Lung (tissue), 11 donors: ENCODE measurements at regions not wholly inside any gene's neighbourhood (a gene's known extent, or its start where the extent isn't known, plus 50 kb on each side); places are given as distances from the start of the nearest gene placed in this dataset.
"Not testable (repeated sequence)": the region's sequence is repeated elsewhere in the genome, so short reads cannot be mapped to it uniquely, and the experiment has no call there.

Experiments used
- ATAC-seq: fragments of 200-7000 bp; cut with Tn5 transposase; one replicate; pipeline ENCODE4 v1.9.1; 2020; ENCODE audit warnings: moderate number of reproducible peaks; ENCODE audit not compliant: insufficient read depth, low FRiP score
- DNase-seq, 3 donors: peaks; one replicate each; pipeline ENCODE4 v3.0.0-alpha.2; 2013 to 2017
- H3K27ac ChIP-seq, 2 donors: one replicate each; pipeline ENCODE4 v1.5.1; 2013; ENCODE audit warnings: mild to moderate bottlenecking in 2 of 2, moderate library complexity in 2 of 2, control low read depth in 1 of 2, inconsistent platforms in 1 of 2, low read depth in 1 of 2, low read length in 1 of 2
- H3K27me3 ChIP-seq, 3 donors: one replicate each; pipeline ENCODE4 v1.5.1; 2013; ENCODE audit warnings: low read length in 2 of 3; ENCODE audit not compliant: control insufficient read depth in 3 of 3, insufficient read depth in 3 of 3
- H3K36me3 ChIP-seq, 4 donors: one replicate each; pipeline ENCODE4 v1.5.1; 2013; ENCODE audit warnings: low read length in 4 of 4, mild to moderate bottlenecking in 1 of 4, moderate library complexity in 1 of 4; ENCODE audit not compliant: control insufficient read depth in 4 of 4, insufficient read depth in 4 of 4
- H3K4me1 ChIP-seq, 5 donors: one replicate each; pipeline ENCODE4 v1.5.1; 2013; ENCODE audit warnings: low read length in 5 of 5, mild to moderate bottlenecking in 2 of 5, moderate library complexity in 1 of 5; ENCODE audit not compliant: control insufficient read depth in 5 of 5, insufficient read depth in 5 of 5
- H3K4me3 ChIP-seq: one replicate; pipeline ENCODE4 v1.5.1; 2013; ENCODE audit warnings: mild to moderate bottlenecking, control low read depth, moderate library complexity
- H3K9ac ChIP-seq, 2 donors: one replicate each; pipeline ENCODE4 v1.5.1; 2013; ENCODE audit warnings: low read length in 2 of 2, control low read depth in 1 of 2; ENCODE audit not compliant: insufficient read depth in 1 of 2
- H3K9me3 ChIP-seq, 4 donors: one replicate each; pipeline ENCODE4 v1.5.1; 2013; ENCODE audit warnings: low read length in 3 of 4, mild to moderate bottlenecking in 1 of 4, moderate library complexity in 1 of 4; ENCODE audit not compliant: control insufficient read depth in 4 of 4, insufficient read depth in 3 of 4
- CTCF ChIP-seq: IDR thresholded peaks from 2 replicates; pipeline ENCODE4 v1.5.1; 2012; ENCODE audit warnings: mild to moderate bottlenecking; ENCODE audit errors: control extremely low read depth, extremely low read depth
- WGBS, 2 donors: extraction: QIAGEN DNeasy Blood & Tissue Kit; methylation state at CpG; one replicate each; pipeline ENCODE4 v1.1.7; 2013; 5-methylcytosine and 5-hydroxymethylcytosine counted together
- donor health status: control.
- donor health status: control.
- donor health status: Bipolar disorder and iron deficiency.
- donor health status: healthy.
- donor health status: DM: yes; HTN: yes; CAD: no.

- no peak for TF ChIP-seq CTCF
- H3K4me3 ChIP-seq: no peak overlapping the region
- H3K27ac ChIP-seq: no peak overlapping the region
- DNase-seq: no peak
- no peak overlapping the region for H3K9ac ChIP-seq
- H3K4me1 ChIP-seq: peaks cover 0 to under 1% (median 0%) of the 10 kb centered on the region in 5 donors
- H3K27me3 ChIP-seq: no peaks in the 10 kb centered on the region
- WGBS, 2 donors: 63 to 76% methylated on average over 5 of the region's 5 CpGs
- no peak for ATAC-seq
- no peaks in the 10 kb centered on the region for H3K9me3 ChIP-seq
- H3K36me3 ChIP-seq: peaks cover 0 to 11% (median 0%) of the 10 kb centered on the region in 4 donors
Measured at GRCh38 chr7:66426996-66427395, 201.7 kb upstream of the KCTD7 start.

- Histone ChIP-seq H3K27ac (no peak overlapping the region), H3K36me3 (peaks cover 0 to 11% (median under 1%) of the 10 kb centered on the region in 4 donors), H3K9me3 (no peaks in the 10 kb centered on the region), H3K27me3 (no peaks in the 10 kb centered on the region), H3K9ac (no peak overlapping the region), H3K4me3 (no peak overlapping the region), H3K4me1 (no peaks in the 10 kb centered on the region)
- TF ChIP-seq CTCF: no peak
- DNase-seq: no peak
- ATAC-seq: no peak
- WGBS, 2 donors: 94 to 96% methylated on average over 7 of the region's 7 CpGs
Measured at GRCh38 chr7:66427956-66428355, 200.7 kb upstream of the KCTD7 start.

- Histone ChIP-seq H3K9ac (no peak overlapping the region), H3K9me3 (no peaks in the 10 kb centered on the region), H3K27ac (no peak overlapping the region), H3K4me3 (no peak overlapping the region), H3K27me3 (no peaks in the 10 kb centered on the region), H3K36me3 (peaks cover 0 to 11% (median under 1%) of the 10 kb centered on the region in 4 donors), H3K4me1 (no peaks in the 10 kb centered on the region)
- TF ChIP-seq CTCF: no peak
- DNase-seq (no peak), ATAC-seq (no peak)
- 90 to 95% methylated on average over 4 of the region's 4 CpGs for WGBS, 2 donors
Measured at GRCh38 chr7:66429498-66430163, 199.1 kb upstream of the KCTD7 start.

- H3K4me1 ChIP-seq: no peaks in the 10 kb centered on the region
- no peaks in the 10 kb centered on the region for H3K27me3 ChIP-seq
- H3K9ac ChIP-seq: no peak overlapping the region
- no peaks in the 10 kb centered on the region for H3K9me3 ChIP-seq
- DNase-seq: no peak
- no peak overlapping the region for H3K4me3 ChIP-seq
- TF ChIP-seq CTCF: no peak
- WGBS, 2 donors: 86 to 90% methylated on average over 5 of the region's 5 CpGs
- peaks cover 0 to 10% (median 1%) of the 10 kb centered on the region in 4 donors for H3K36me3 ChIP-seq
- H3K27ac ChIP-seq: no peak overlapping the region
- ATAC-seq: no peak
Measured at GRCh38 chr7:66430164-66430545, 198.5 kb upstream of the KCTD7 start.

- H3K36me3 ChIP-seq, H3K4me3 ChIP-seq, H3K9me3 ChIP-seq, DNase-seq, H3K9ac ChIP-seq, H3K27ac ChIP-seq, H3K4me1 ChIP-seq, ATAC-seq, H3K27me3 ChIP-seq: not testable (repeated sequence)
- WGBS, 2 donors: 59 to 76% methylated on average over 1 of the region's 1 CpG
Measured at GRCh38 chr7:66438703-66439405, 189.8 kb upstream of the KCTD7 start.
